ENCODE measurements at regions not wholly inside any gene's neighbourhood (a gene's known extent, or its start where the extent isn't known, plus 50 kb on each side); places are given as distances from the start of the nearest gene placed in this dataset.

GRCh38 chr15:37262922-37263608 lies 162.7 kb upstream of the MEIS2 start:
- peaks cover 2% of the 10 kb centered on the region for H3K9me3 Mint-ChIP-seq
- Histone ChIP-seq H3K4me1 (ENCODE audit: insufficient read depth, low read length) (no peaks in the 10 kb centered on the region), H3K9me3 (ENCODE audit: control insufficient read depth in 1 of 2, insufficient read depth in 1 of 2, low read length in 2 of 2) (no peaks in the 10 kb centered on the region), H3K27me3 (ENCODE audit: control insufficient read depth in 1 of 2, insufficient read depth in 2 of 2, low read length in 2 of 2) (no peaks in the 10 kb centered on the region), H3K27ac (ENCODE audit: low read depth in 1 of 2, low read length in 2 of 2) (no peak overlapping the region), H3K36me3 (ENCODE audit: insufficient read depth, low read length) (no peaks in the 10 kb centered on the region), H3K4me3 (ENCODE audit: low read length) (no peak overlapping the region)
- ChIA-PET POLR2A (no interaction called here), CTCF (no interaction called here)
- H3K4me1 Mint-ChIP-seq (ENCODE audit: low read depth): no peaks in the 10 kb centered on the region
- H3K27me3 Mint-ChIP-seq: no peaks in the 10 kb centered on the region
- intact Hi-C loops (cut with DNase I, micrococcal nuclease): no loop called here
- H3K4me3 Mint-ChIP-seq: no peak overlapping the region
- ATAC-seq (ENCODE audit: poor library complexity) (no peak), DNase-seq (no peak)
- H3K36me3 Mint-ChIP-seq (ENCODE audit: low read depth): no peaks in the 10 kb centered on the region
- no peak overlapping the region for H3K27ac Mint-ChIP-seq
- no peak for TF ChIP-seq CTCF (IDR thresholded peaks at IDR 0.05)

GRCh38 chr15:37289109-37289765 lies 188.9 kb upstream of the MEIS2 start:
- H3K27me3 Mint-ChIP-seq: no peaks in the 10 kb centered on the region
- POLR2A ChIA-PET: no interaction called here
- no peak overlapping the region for H3K27ac Mint-ChIP-seq

GRCh38 chr15:37291920-37292319 lies 191.6 kb upstream of the MEIS2 start:
- Mint-ChIP-seq H3K27me3 (no peaks in the 10 kb centered on the region), H3K36me3 (ENCODE audit: low read depth) (no peaks in the 10 kb centered on the region), H3K27ac (no peak overlapping the region), H3K4me1 (ENCODE audit: low read depth) (no peaks in the 10 kb centered on the region), H3K9me3 (peaks cover 6% of the 10 kb centered on the region), H3K4me3 (no peak overlapping the region)
- Histone ChIP-seq H3K4me1 (ENCODE audit: insufficient read depth, low read length) (no peaks in the 10 kb centered on the region), H3K4me3 (ENCODE audit: low read length) (no peak overlapping the region), H3K27ac (ENCODE audit: low read depth in 1 of 2, low read length in 2 of 2) (no peak overlapping the region), H3K27me3 (ENCODE audit: control insufficient read depth in 1 of 2, insufficient read depth in 2 of 2, low read length in 2 of 2) (no peaks in the 10 kb centered on the region), H3K9me3 (ENCODE audit: control insufficient read depth in 1 of 2, insufficient read depth in 1 of 2, low read length in 2 of 2) (no peaks in the 10 kb centered on the region), H3K36me3 (ENCODE audit: insufficient read depth, low read length) (no peaks in the 10 kb centered on the region)
- DNase-seq (no peak), ATAC-seq (ENCODE audit: poor library complexity) (no peak)
- no peak for TF ChIP-seq CTCF (IDR thresholded peaks at IDR 0.05)
- intact Hi-C loops (cut with DNase I, micrococcal nuclease): no loop called here
- POLR2A ChIA-PET: no interaction called here
- CTCF ChIA-PET: no interaction called here

More at GRCh38 chr15:37289109-37289765, 188.9 kb upstream of the MEIS2 start:
- intact Hi-C loops (cut with DNase I, micrococcal nuclease): no loop called here
- no peak for TF ChIP-seq CTCF (IDR thresholded peaks at IDR 0.05)
- H3K36me3 Mint-ChIP-seq (ENCODE audit: low read depth): no peaks in the 10 kb centered on the region
- no peak overlapping the region for H3K27ac ChIP-seq (ENCODE audit: low read depth in 1 of 2, low read length in 2 of 2)
- H3K9me3 Mint-ChIP-seq: peaks cover 8% of the 10 kb centered on the region
- H3K4me3 Mint-ChIP-seq: no peak overlapping the region
- CTCF ChIA-PET: no interaction called here
- H3K27me3 ChIP-seq (ENCODE audit: control insufficient read depth in 1 of 2, insufficient read depth in 2 of 2, low read length in 2 of 2): no peaks in the 10 kb centered on the region
- no peak overlapping the region for H3K4me3 ChIP-seq (ENCODE audit: low read length)
- ATAC-seq (ENCODE audit: poor library complexity): no peak
- H3K4me1 ChIP-seq (ENCODE audit: insufficient read depth, low read length): no peaks in the 10 kb centered on the region
- H3K36me3 ChIP-seq (ENCODE audit: insufficient read depth, low read length): no peaks in the 10 kb centered on the region
- H3K4me1 Mint-ChIP-seq (ENCODE audit: low read depth): no peaks in the 10 kb centered on the region
- no peak for DNase-seq
- no peaks in the 10 kb centered on the region for H3K9me3 ChIP-seq (ENCODE audit: control insufficient read depth in 1 of 2, insufficient read depth in 1 of 2, low read length in 2 of 2)
